K562 (cell line): ENCODE measurements at regions not wholly inside any gene's neighbourhood (a gene's known extent, or its start where the extent isn't known, plus 50 kb on each side); places are given as distances from the start of the nearest gene placed in this dataset.
"Not testable (repeated sequence)": the region's sequence is repeated elsewhere in the genome, so short reads cannot be mapped to it uniquely, and the experiment has no call there.

Source experiments
- ATAC-seq: fragments of 200-7000 bp; cut with Tn5 transposase; 3 replicates; pipeline ENCODE4 v1.9.1; 2020; ENCODE audit warnings: moderate library complexity
- BruUV-seq: library from RNA; stranded (reverse); fragments of 400-500 nt; replicated peaks from 2 replicates; lab custom pipeline; 2021; lab: Mats Ljungman, UMichigan
- CTCF ChIA-PET: fragments of 300-600 bp; formaldehyde crosslinking; extraction: SDS; loops from one replicate; lab custom pipeline; 2021; ENCODE audit warnings: low intra/inter-chr PET ratio; lab: Yijun Ruan, JAX
- POLR2A ChIA-PET: fragments of 300-600, 350-650 bp; sonication (Branson Sonifier 250); formaldehyde crosslinking; extraction: SDS; loops from one replicate; lab custom pipeline; 2021; ENCODE audit warnings: antibody characterized with exemption, inconsistent platforms; lab: Yijun Ruan, JAX
- DNase-seq, 4 experiments: peaks; one replicate each; pipeline versions ENCODE4 v3.0.0 to v3.0.0-alpha.2; 2011 to 2018; ENCODE audit warnings: low spot score in 3 of 4, mixed read lengths in 3 of 4; ENCODE audit errors: extremely low read depth in 1 of 4
- FAIRE-seq: peaks from 2 replicates; lab custom pipeline; 2011; peaks lifted over from hg19 to GRCh38; lab: Jason Lieb, UNC
- H2AFZ ChIP-seq: 2 replicates; pipeline ENCODE4 v1.6.0; 2011; ENCODE audit warnings: low read depth, low read length, control low read depth, inconsistent platforms
- H3K27ac ChIP-seq: fragments of 200-600 bp; 3 replicates; pipeline ENCODE4 v1.8.0; 2011; ENCODE audit warnings: low read depth, mild to moderate bottlenecking, control low read depth, inconsistent platforms, low read length, moderate library complexity, mixed read lengths; ENCODE audit errors: extremely low read depth
- H3K27me3 ChIP-seq, 2 experiments: fragments of 300-600 bp in 1 of 2; 2 replicates in 1 of 2; 3 replicates in 1 of 2; pipeline versions ENCODE4 v1.6.0 to v1.8.0; 2011; ENCODE audit warnings: inconsistent platforms in 2 of 2, low read length in 2 of 2, mild to moderate bottlenecking in 1 of 2, mixed read lengths in 1 of 2, moderate library complexity in 1 of 2; ENCODE audit not compliant: control insufficient read depth in 2 of 2, insufficient read depth in 2 of 2
- H3K36me3 ChIP-seq: fragments of 300-600 bp; 3 replicates; pipeline ENCODE4 v1.8.0; 2011; ENCODE audit warnings: mild to moderate bottlenecking, low read length, inconsistent platforms; ENCODE audit not compliant: control insufficient read depth, insufficient read depth
- H3K4me1 ChIP-seq, 2 experiments: fragments of 200-600 bp in 1 of 2; replicated peaks in 1 of 2; 2 replicates in 1 of 2; 3 replicates in 1 of 2; pipeline versions ENCODE4 v1.5.1 to v1.8.0; 2011; ENCODE audit warnings: inconsistent platforms in 2 of 2, low read length in 2 of 2, mild to moderate bottlenecking in 1 of 2, mixed read lengths in 1 of 2, moderate library complexity in 1 of 2; ENCODE audit not compliant: control insufficient read depth in 2 of 2, insufficient read depth in 2 of 2
- H3K4me2 ChIP-seq: 2 replicates; pipeline ENCODE4 v1.6.1; 2011; ENCODE audit warnings: low read length, control low read depth, inconsistent platforms, mixed read lengths; ENCODE audit not compliant: insufficient read depth
- H3K4me3 ChIP-seq: fragments of 200-600 bp; sonication (generic), shearing (Covaris generic); 2 replicates; pipeline ENCODE4 v1.5.1; 2016; ENCODE audit warnings: control low read depth, inconsistent platforms
- H3K79me2 ChIP-seq: fragments of 200-600 bp; 3 replicates; pipeline ENCODE4 v1.8.0; 2011; ENCODE audit warnings: low read length, inconsistent platforms; ENCODE audit not compliant: control insufficient read depth, insufficient read depth
- H3K9ac ChIP-seq, 2 experiments: 2 replicates each; pipeline versions ENCODE4 v1.6.0 to v1.6.1; 2011; ENCODE audit warnings: low read depth in 2 of 2, low read length in 2 of 2, control low read depth in 1 of 2, inconsistent platforms in 1 of 2, mild to moderate bottlenecking in 1 of 2, mixed read lengths in 1 of 2; ENCODE audit not compliant: insufficient read depth in 1 of 2
- H3K9me1 ChIP-seq: one replicate; pipeline ENCODE4 v1.6.0; 2011; ENCODE audit warnings: inconsistent platforms, mild to moderate bottlenecking, low read length, moderate library complexity; ENCODE audit not compliant: control insufficient read depth, insufficient read depth
- H3K9me3 ChIP-seq: replicated peaks from 2 replicates; pipeline ENCODE4 v1.5.1; 2011; ENCODE audit warnings: low read depth, low read length, inconsistent platforms; ENCODE audit not compliant: control insufficient read depth, insufficient read depth
- H4K20me1 ChIP-seq: replicated peaks from 2 replicates; pipeline ENCODE4 v1.6.1; 2011; ENCODE audit warnings: low read length, inconsistent platforms, mixed read lengths; ENCODE audit not compliant: control insufficient read depth, insufficient read depth
- MECOM ChIP-seq: fragments of 250-450 bp; sonication (Bioruptor Pico); IDR thresholded peaks from 2 replicates; pipeline ENCODE4 v1.8.0; 2022; ENCODE audit warnings: inconsistent platforms
- ZNF24 ChIP-seq: fragments of 450-650 bp; IDR thresholded peaks from 2 replicates; pipeline ENCODE4 v1.6.1; 2016
- WGBS: fragments of 100-300 bp; shearing (Covaris generic); methylation state at CpG from one replicate; pipeline ENCODE4 v1.1.6; 2016; ENCODE audit warnings: low coverage, mixed read lengths; ENCODE audit not compliant: insufficient coverage; ENCODE audit errors: missing lambda C conversion rate; 5-methylcytosine and 5-hydroxymethylcytosine counted together
- in situ Hi-C: fragments of 300-500 bp; cut with MboI; formaldehyde crosslinking; loops from 4 replicates; pipeline ENCODE4 v1.15.0; 2018; ENCODE audit warnings: inconsistent platforms, mixed read lengths
- intact Hi-C: fragments of 100-400 bp; cut with micrococcal nuclease; formaldehyde crosslinking; loops from 2 replicates; pipeline ENCODE4 v1.14.2; 2022

DNA sequence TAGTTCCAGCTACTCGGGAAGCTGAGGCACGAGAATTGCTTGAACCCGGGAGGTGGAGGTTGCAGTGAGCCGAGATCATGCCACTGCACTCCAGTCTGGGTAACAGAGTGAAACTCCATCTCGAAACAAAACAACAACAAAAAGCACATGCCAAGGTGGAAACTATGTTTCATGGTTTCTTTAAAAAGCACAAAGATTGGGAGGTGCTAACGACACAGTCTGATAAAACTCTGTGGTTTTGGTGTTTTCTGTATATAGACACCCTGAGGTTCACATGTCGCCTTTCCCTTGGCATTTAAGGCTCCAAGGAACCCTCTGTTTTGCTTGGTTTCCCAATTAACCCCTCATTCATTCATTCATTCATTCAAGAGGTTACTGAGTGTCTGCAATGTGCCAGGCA, 253.4 kb upstream of the SULF2 start:
- intact Hi-C loops: no loop called here
- Histone ChIP-seq H3K4me1 (no peaks in the 10 kb centered on the region), H2AFZ (no peak overlapping the region), H3K4me2 (no peak overlapping the region), H3K9me1 (no peaks in the 10 kb centered on the region), H3K27ac (no peak overlapping the region), H3K4me3 (no peak overlapping the region), H3K9me3 (no peaks in the 10 kb centered on the region), H3K36me3 (no peaks in the 10 kb centered on the region), H4K20me1 (no peaks in the 10 kb centered on the region), H3K9ac (no peak overlapping the region)
- no TSS peak for BruUV-seq
- ATAC-seq (no peak), DNase-seq (no peak)
- CTCF ChIA-PET: no interaction called here
- peak; percentile 36; the same call in 1 of the 2 replicates for TF ChIP-seq ZNF24
- TF ChIP-seq MECOM (CRISPR knock-in tag): no peak
- TF ChIP-seq, all 486 proteins: peak for 1
- Histone ChIP-seq H3K79me2 (no peaks in the 10 kb centered on the region), H3K27me3 (peaks cover 0 to 9% of the 10 kb centered on the region in 2 experiments; a peak in 1 of 5 replicates)
- in situ Hi-C loops: no loop called here
- FAIRE-seq: no peak
- POLR2A ChIA-PET: no interaction called here
- WGBS: 0% methylated on average over 7 of the region's 7 CpGs

DNA sequence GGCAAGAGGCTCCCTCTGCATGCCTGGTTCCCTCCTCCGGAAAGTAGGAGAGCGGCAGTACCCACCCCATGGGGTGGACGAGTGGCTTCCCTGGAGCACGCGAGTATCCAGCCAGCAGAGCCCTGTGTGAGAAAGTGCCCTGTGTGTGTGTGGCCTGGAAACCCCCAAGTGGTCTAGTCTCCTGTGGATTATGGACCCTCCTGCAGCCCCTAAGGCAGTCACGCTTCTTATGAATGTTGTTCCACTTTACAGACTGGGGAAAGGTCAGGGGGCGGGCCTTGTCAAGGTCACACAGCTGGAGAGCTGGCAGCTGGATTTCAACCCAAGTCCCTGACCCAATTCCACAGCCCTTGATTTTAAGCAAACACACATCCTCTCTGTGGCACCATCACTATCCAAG, 252.5 kb upstream of the SULF2 start:
- H3K9me1 ChIP-seq, in situ Hi-C loops, H3K4me3 ChIP-seq, H3K9me3 ChIP-seq, BruUV-seq, H2AFZ ChIP-seq, H3K79me2 ChIP-seq, H3K4me1 ChIP-seq, ATAC-seq, FAIRE-seq, H3K27me3 ChIP-seq, H3K4me2 ChIP-seq, POLR2A ChIA-PET, intact Hi-C loops, H3K27ac ChIP-seq, H4K20me1 ChIP-seq, DNase-seq, H3K36me3 ChIP-seq, CTCF ChIA-PET, H3K9ac ChIP-seq: not testable (repeated sequence)
- 0% methylated on average over 7 of the region's 7 CpGs for WGBS
